HepG2 (cell line): ENCODE measurements at regions not wholly inside any gene's neighbourhood (a gene's known extent, or its start where the extent isn't known, plus 50 kb on each side); places are given as distances from the start of the nearest gene placed in this dataset.

Experiments
- ATAC-seq: fragments of 200-7000 bp; cut with Tn5 transposase; 3 replicates; pipeline ENCODE4 v1.9.1; 2020; ENCODE audit warnings: mild to moderate bottlenecking, moderate library complexity
- BruUV-seq: library from RNA; stranded (reverse); fragments of 400-500 nt; replicated peaks from 2 replicates; lab custom pipeline; 2021; lab: Mats Ljungman, UMichigan
- CTCF ChIA-PET: fragments of 300-600 bp; formaldehyde crosslinking; extraction: SDS; loops from one replicate; lab custom pipeline; 2021; ENCODE audit warnings: low total read pairs, inconsistent platforms, low intra/inter-chr PET ratio; lab: Yijun Ruan, JAX
- POLR2A ChIA-PET: fragments of 350-600 bp; sonication (Branson Sonifier 250); formaldehyde crosslinking; loops from one replicate; lab custom pipeline; 2020; ENCODE audit warnings: antibody characterized with exemption, inconsistent platforms; lab: Yijun Ruan, JAX
- DNase-seq: peaks from one replicate; pipeline ENCODE4 v3.0.0-alpha.2; 2015; ENCODE audit warnings: low spot score
- FAIRE-seq: peaks from 3 replicates; lab custom pipeline; 2011; peaks lifted over from hg19 to GRCh38; lab: Jason Lieb, UNC
- H2AFZ ChIP-seq: one replicate; pipeline ENCODE4 v1.6.1; 2011; ENCODE audit warnings: low read length, inconsistent platforms
- H3K27ac ChIP-seq: fragments of 300-600 bp; 3 replicates; pipeline ENCODE4 v1.8.0; 2011; ENCODE audit warnings: mixed run types, mild to moderate bottlenecking, mixed read lengths, low read length, inconsistent platforms; ENCODE audit not compliant: insufficient read depth; ENCODE audit errors: extremely low read length
- H3K27me3 ChIP-seq, 2 experiments: fragments of 200-600 bp in 1 of 2; 2 replicates in 1 of 2; 3 replicates in 1 of 2; pipeline versions ENCODE4 v1.6.0 to v1.8.0; 2011; ENCODE audit warnings: low read length in 2 of 2, mild to moderate bottlenecking in 2 of 2, moderate library complexity in 2 of 2, inconsistent platforms in 1 of 2; ENCODE audit not compliant: insufficient read depth in 2 of 2, control insufficient read depth in 1 of 2
- H3K36me3 ChIP-seq, 2 experiments: fragments of 200-600 bp in 1 of 2; replicated peaks in 1 of 2; 2 replicates in 1 of 2; 3 replicates in 1 of 2; pipeline versions ENCODE4 v1.5.1 to v1.8.0; 2011; ENCODE audit warnings: low read length in 2 of 2, inconsistent platforms in 1 of 2; ENCODE audit not compliant: insufficient read depth in 2 of 2, control insufficient read depth in 1 of 2
- H3K4me1 ChIP-seq: 2 replicates; pipeline ENCODE4 v1.5.1; 2012; ENCODE audit warnings: low read length, inconsistent platforms; ENCODE audit not compliant: insufficient read depth
- H3K4me2 ChIP-seq: 2 replicates; pipeline ENCODE4 v1.6.0; 2011; ENCODE audit warnings: low read depth, low read length, inconsistent platforms
- H3K4me3 ChIP-seq, 3 experiments: fragments of 200-600 bp in 1 of 3; sonication (generic), shearing (Covaris generic) in 1 of 3; replicated peaks in 1 of 3; 2 replicates each; pipeline ENCODE4 v1.5.1; 2011 to 2016; ENCODE audit warnings: low read length in 3 of 3, inconsistent platforms in 2 of 3, low read depth in 2 of 3, mild to moderate bottlenecking in 2 of 3, control low read depth in 1 of 3, mixed read lengths in 1 of 3; ENCODE audit not compliant: insufficient read depth in 1 of 3
- H3K79me2 ChIP-seq: one replicate; pipeline ENCODE4 v1.6.1; 2011; ENCODE audit warnings: low read length, inconsistent platforms; ENCODE audit not compliant: insufficient read depth
- H3K9ac ChIP-seq: 2 replicates; pipeline ENCODE4 v1.6.0; 2011; ENCODE audit warnings: mild to moderate bottlenecking, low read depth, low read length, inconsistent platforms; ENCODE audit not compliant: insufficient read depth
- H3K9me3 ChIP-seq: 2 replicates; pipeline ENCODE4 v1.5.1; 2012; ENCODE audit warnings: mild to moderate bottlenecking, low read length
- H4K20me1 ChIP-seq: 2 replicates; pipeline ENCODE4 v1.6.0; 2011; ENCODE audit warnings: inconsistent platforms, mild to moderate bottlenecking, low read length, moderate library complexity; ENCODE audit not compliant: insufficient read depth
- CHD2 ChIP-seq: IDR thresholded peaks from 2 replicates; pipeline ENCODE4 v1.6.1; 2011; ENCODE audit warnings: low read depth, low read length, improper control_type of control experiment
- ERF ChIP-seq: IDR thresholded peaks from 2 replicates; pipeline ENCODE4 v1.6.1; 2018; ENCODE audit warnings: missing biosample characterization, missing genetic modification reagents
- HOMEZ ChIP-seq: IDR thresholded peaks from 2 replicates; pipeline ENCODE4 v1.6.1; 2016; ENCODE audit warnings: low read depth
- HOXD1 ChIP-seq: sonication (generic); formaldehyde crosslinking; IDR thresholded peaks from 2 replicates; pipeline ENCODE4 v1.5.0; 2020; ENCODE audit warnings: missing genetic modification reagents
- MTF1 ChIP-seq: sonication (generic); formaldehyde crosslinking; IDR thresholded peaks from 2 replicates; pipeline ENCODE4 v1.5.0; 2020; ENCODE audit warnings: missing genetic modification reagents
- NRL ChIP-seq: sonication (generic); formaldehyde crosslinking; IDR thresholded peaks from 2 replicates; pipeline ENCODE4 v1.5.0; 2020; ENCODE audit warnings: missing genetic modification reagents, mild to moderate bottlenecking, moderate library complexity, borderline replicate concordance
- PHF8 ChIP-seq: sonication (generic); formaldehyde crosslinking; IDR thresholded peaks from 2 replicates; pipeline ENCODE4 v1.5.0; 2020; ENCODE audit warnings: missing genetic modification reagents
- PRPF4 ChIP-seq: fragments of 200-400 bp; formaldehyde crosslinking; IDR thresholded peaks from 2 replicates; pipeline ENCODE4 v1.6.1; 2016; ENCODE audit warnings: low read length, low read depth; ENCODE audit not compliant: poor library complexity, severe bottlenecking
- ZNF225 ChIP-seq: sonication (generic); formaldehyde crosslinking; IDR thresholded peaks from 2 replicates; pipeline ENCODE4 v1.4.0; 2020; ENCODE audit warnings: mild to moderate bottlenecking, missing genetic modification reagents
- ZNF446 ChIP-seq: sonication (generic); formaldehyde crosslinking; IDR thresholded peaks from 2 replicates; pipeline ENCODE4 v1.5.0; 2020; ENCODE audit warnings: mild to moderate bottlenecking, missing genetic modification reagents
- ZNF646 ChIP-seq: sonication (generic); formaldehyde crosslinking; IDR thresholded peaks from 2 replicates; pipeline ENCODE4 v1.9.0; 2021; ENCODE audit warnings: mild to moderate bottlenecking, missing genetic modification reagents
- WGBS: methylation state at CpG from one replicate; pipeline ENCODE4 v1.1.6; 2017; ENCODE audit warnings: low lambda C conversion rate; 5-methylcytosine and 5-hydroxymethylcytosine counted together
- in situ Hi-C: cut with HindIII; loops from 2 replicates; pipeline ENCODE4 v1.10.0; 2017; ENCODE audit warnings: low pct_unique_long_range_greater_than_20kb; ENCODE audit not compliant: extremely low pct_ligation_motif_present
- intact Hi-C: fragments of 100-400 bp; cut with micrococcal nuclease; formaldehyde crosslinking; loops from one replicate; pipeline ENCODE4 v1.10.0; 2022; ENCODE audit not compliant: unreplicated experiment

GRCh38 chr21:28310171-28310685 is 682.4 kb downstream of the LTN1 start:
- no peak overlapping the region for H3K4me2 ChIP-seq
- FAIRE-seq: no peak
- no peak for TF ChIP-seq ZNF646
- no peak for TF ChIP-seq ZNF446 (CRISPR knock-in tag)
- no peak for TF ChIP-seq ERF (CRISPR knock-in tag)
- no peak for TF ChIP-seq CHD2
- TF ChIP-seq PHF8 (CRISPR knock-in tag): no peak
- no peak for TF ChIP-seq NRL (CRISPR knock-in tag)
- no peak for TF ChIP-seq HOMEZ
- no peak for TF ChIP-seq HOXD1 (CRISPR knock-in tag)
- no peak for TF ChIP-seq ZNF225 (CRISPR knock-in tag)
- no peak for TF ChIP-seq PRPF4
- no peak for TF ChIP-seq MTF1 (CRISPR knock-in tag)
- H3K27ac ChIP-seq: no peak overlapping the region
- no peak overlapping the region for H3K4me3 ChIP-seq
- H4K20me1 ChIP-seq: no peaks in the 10 kb centered on the region
- peaks cover 81% of the 10 kb centered on the region for H3K9me3 ChIP-seq
- intact Hi-C loops (no loop called here), in situ Hi-C loops (no loop called here)
- CTCF ChIA-PET: no interaction called here
- H3K36me3 ChIP-seq: no peaks in the 10 kb centered on the region
- no peaks in the 10 kb centered on the region for H3K4me1 ChIP-seq
- H3K27me3 ChIP-seq: no peaks in the 10 kb centered on the region
- 31% methylated on average over 5 of the region's 5 CpGs for WGBS
- H3K79me2 ChIP-seq: no peaks in the 10 kb centered on the region
- DNase-seq: no peak
- BruUV-seq: no TSS peak
- POLR2A ChIA-PET: no interaction called here
- no peak overlapping the region for H2AFZ ChIP-seq
- ATAC-seq: no peak
- H3K9ac ChIP-seq: no peak overlapping the region
